HepG2 (cell line): ENCODE measurements at regions not wholly inside any gene's neighbourhood (a gene's known extent, or its start where the extent isn't known, plus 50 kb on each side); places are given as distances from the start of the nearest gene placed in this dataset.

Experiments used
- ATAC-seq: fragments of 200-7000 bp; cut with Tn5 transposase; 3 replicates; pipeline ENCODE4 v1.9.1; 2020; ENCODE audit warnings: mild to moderate bottlenecking, moderate library complexity
- BruUV-seq: library from RNA; stranded (reverse); fragments of 400-500 nt; replicated peaks from 2 replicates; lab custom pipeline; 2021; lab: Mats Ljungman, UMichigan
- CTCF ChIA-PET: fragments of 300-600 bp; formaldehyde crosslinking; extraction: SDS; loops from one replicate; lab custom pipeline; 2021; ENCODE audit warnings: low total read pairs, inconsistent platforms, low intra/inter-chr PET ratio; lab: Yijun Ruan, JAX
- POLR2A ChIA-PET: fragments of 350-600 bp; sonication (Branson Sonifier 250); formaldehyde crosslinking; loops from one replicate; lab custom pipeline; 2020; ENCODE audit warnings: antibody characterized with exemption, inconsistent platforms; lab: Yijun Ruan, JAX
- DNase-seq: peaks from one replicate; pipeline ENCODE4 v3.0.0-alpha.2; 2015; ENCODE audit warnings: low spot score
- FAIRE-seq: peaks from 3 replicates; lab custom pipeline; 2011; peaks lifted over from hg19 to GRCh38; lab: Jason Lieb, UNC
- H2AFZ ChIP-seq: one replicate; pipeline ENCODE4 v1.6.1; 2011; ENCODE audit warnings: low read length, inconsistent platforms
- H3K27ac ChIP-seq: fragments of 300-600 bp; 3 replicates; pipeline ENCODE4 v1.8.0; 2011; ENCODE audit warnings: mixed run types, mild to moderate bottlenecking, mixed read lengths, low read length, inconsistent platforms; ENCODE audit not compliant: insufficient read depth; ENCODE audit errors: extremely low read length
- H3K27me3 ChIP-seq, 2 experiments: fragments of 200-600 bp in 1 of 2; 2 replicates in 1 of 2; 3 replicates in 1 of 2; pipeline versions ENCODE4 v1.6.0 to v1.8.0; 2011; ENCODE audit warnings: low read length in 2 of 2, mild to moderate bottlenecking in 2 of 2, moderate library complexity in 2 of 2, inconsistent platforms in 1 of 2; ENCODE audit not compliant: insufficient read depth in 2 of 2, control insufficient read depth in 1 of 2
- H3K36me3 ChIP-seq, 2 experiments: fragments of 200-600 bp in 1 of 2; replicated peaks in 1 of 2; 2 replicates in 1 of 2; 3 replicates in 1 of 2; pipeline versions ENCODE4 v1.5.1 to v1.8.0; 2011; ENCODE audit warnings: low read length in 2 of 2, inconsistent platforms in 1 of 2; ENCODE audit not compliant: insufficient read depth in 2 of 2, control insufficient read depth in 1 of 2
- H3K4me1 ChIP-seq: 2 replicates; pipeline ENCODE4 v1.5.1; 2012; ENCODE audit warnings: low read length, inconsistent platforms; ENCODE audit not compliant: insufficient read depth
- H3K4me2 ChIP-seq: 2 replicates; pipeline ENCODE4 v1.6.0; 2011; ENCODE audit warnings: low read depth, low read length, inconsistent platforms
- H3K4me3 ChIP-seq, 3 experiments: fragments of 200-600 bp in 1 of 3; sonication (generic), shearing (Covaris generic) in 1 of 3; replicated peaks in 1 of 3; 2 replicates each; pipeline ENCODE4 v1.5.1; 2011 to 2016; ENCODE audit warnings: low read length in 3 of 3, inconsistent platforms in 2 of 3, low read depth in 2 of 3, mild to moderate bottlenecking in 2 of 3, control low read depth in 1 of 3, mixed read lengths in 1 of 3; ENCODE audit not compliant: insufficient read depth in 1 of 3
- H3K79me2 ChIP-seq: one replicate; pipeline ENCODE4 v1.6.1; 2011; ENCODE audit warnings: low read length, inconsistent platforms; ENCODE audit not compliant: insufficient read depth
- H3K9ac ChIP-seq: 2 replicates; pipeline ENCODE4 v1.6.0; 2011; ENCODE audit warnings: mild to moderate bottlenecking, low read depth, low read length, inconsistent platforms; ENCODE audit not compliant: insufficient read depth
- H3K9me3 ChIP-seq: 2 replicates; pipeline ENCODE4 v1.5.1; 2012; ENCODE audit warnings: mild to moderate bottlenecking, low read length
- H4K20me1 ChIP-seq: 2 replicates; pipeline ENCODE4 v1.6.0; 2011; ENCODE audit warnings: inconsistent platforms, mild to moderate bottlenecking, low read length, moderate library complexity; ENCODE audit not compliant: insufficient read depth
- ELF4 ChIP-seq: sonication (generic); formaldehyde crosslinking; IDR thresholded peaks from 2 replicates; pipeline ENCODE4 v1.5.0; 2020; ENCODE audit warnings: missing genetic modification reagents, mild to moderate bottlenecking, moderate library complexity, borderline replicate concordance
- GPN1 ChIP-seq: sonication (generic); formaldehyde crosslinking; IDR thresholded peaks from 2 replicates; pipeline ENCODE4 v1.5.1; 2020; ENCODE audit warnings: missing genetic modification reagents, borderline replicate concordance
- ZNF34 ChIP-seq: sonication (generic); formaldehyde crosslinking; IDR thresholded peaks from 2 replicates; pipeline ENCODE4 v1.4.0; 2020; ENCODE audit warnings: mild to moderate bottlenecking, missing genetic modification reagents, borderline replicate concordance
- ZXDC ChIP-seq: sonication (generic); formaldehyde crosslinking; IDR thresholded peaks from 2 replicates; pipeline ENCODE4 v1.5.0; 2020; ENCODE audit warnings: mild to moderate bottlenecking, missing genetic modification reagents
- WGBS: methylation state at CpG from one replicate; pipeline ENCODE4 v1.1.6; 2017; ENCODE audit warnings: low lambda C conversion rate; 5-methylcytosine and 5-hydroxymethylcytosine counted together
- in situ Hi-C: cut with HindIII; loops from 2 replicates; pipeline ENCODE4 v1.10.0; 2017; ENCODE audit warnings: low pct_unique_long_range_greater_than_20kb; ENCODE audit not compliant: extremely low pct_ligation_motif_present
- intact Hi-C: fragments of 100-400 bp; cut with micrococcal nuclease; formaldehyde crosslinking; loops from one replicate; pipeline ENCODE4 v1.10.0; 2022; ENCODE audit not compliant: unreplicated experiment

- TF ChIP-seq ZXDC (CRISPR knock-in tag): no peak
- no peak for TF ChIP-seq ELF4 (CRISPR knock-in tag)
- no peak for TF ChIP-seq GPN1
These were observed 216.3 kb upstream of the RGMA start (continued) for GRCh38 chr15:93305306-93305705.

GRCh38 chr15:93302080-93302765, 213.2 kb upstream of the RGMA start:
- Histone ChIP-seq H3K4me2 (no peak overlapping the region), H3K9ac (no peak overlapping the region)
- no peak for TF ChIP-seq ZNF34
- TF ChIP-seq, all 625 proteins: peak for 0
- Histone ChIP-seq H3K4me1 (no peaks in the 10 kb centered on the region), H4K20me1 (no peaks in the 10 kb centered on the region), H3K27ac (no peak overlapping the region), H3K27me3 (peaks cover 0 to 13% of the 10 kb centered on the region in 2 experiments; a peak in 3 of 5 replicates), H3K4me3 (no peak overlapping the region), H2AFZ (no peak overlapping the region), H3K79me2 (no peaks in the 10 kb centered on the region), H3K9me3 (no peaks in the 10 kb centered on the region), H3K36me3 (no peaks in the 10 kb centered on the region)
- DNase-seq (no peak), ATAC-seq (no peak), FAIRE-seq (no peak)
- POLR2A ChIA-PET: no interaction called here
- in situ Hi-C loops (no loop called here), intact Hi-C loops (no loop called here)
- CTCF ChIA-PET: no interaction called here
- no TSS peak for BruUV-seq
- 40% methylated on average over 3 of the region's 6 CpGs for WGBS
